H1 (cell line): ENCODE measurements at regions not wholly inside any gene's neighbourhood (a gene's known extent, or its start where the extent isn't known, plus 50 kb on each side); places are given as distances from the start of the nearest gene placed in this dataset.

ENCODE experiments used
- CTCF ChIA-PET: fragments of 300-600 bp; sonication (Branson Sonifier 250); formaldehyde crosslinking; loops from one replicate; lab custom pipeline; 2021; ENCODE audit not compliant: partially characterized antibody; lab: Charles Lee
- POLR2A ChIA-PET: fragments of 300-600 bp; sonication (Branson Sonifier 250); formaldehyde crosslinking; loops from one replicate; lab custom pipeline; 2021; ENCODE audit warnings: inconsistent platforms; ENCODE audit not compliant: partially characterized antibody; lab: Charles Lee
- DNase-seq, 2 experiments: peaks; one replicate each; pipeline versions ENCODE4 v3.0.0 to v3.0.0-alpha.2; 2010 to 2022; ENCODE audit warnings: low spot score in 2 of 2, low read depth in 1 of 2, mixed read lengths in 1 of 2
- FAIRE-seq: peaks from 2 replicates; lab custom pipeline; 2011; peaks lifted over from hg19 to GRCh38; lab: Jason Lieb, UNC
- H2AFZ ChIP-seq: 2 replicates; pipeline ENCODE4 v1.8.1; 2012; ENCODE audit warnings: low read length, inconsistent platforms
- H2AK5ac ChIP-seq: 2 replicates; pipeline ENCODE4 v1.6.1; 2013; ENCODE audit warnings: low read depth, low read length
- H2BK120ac ChIP-seq: replicated peaks from 2 replicates; pipeline ENCODE3; 2013; ENCODE audit warnings: low read depth, low read length, inconsistent platforms
- H2BK12ac ChIP-seq: 2 replicates; pipeline ENCODE4 v1.6.1; 2013; ENCODE audit warnings: low read depth, low read length
- H2BK15ac ChIP-seq: 2 replicates; pipeline ENCODE4 v1.6.1; 2013; ENCODE audit warnings: low read length
- H2BK20ac ChIP-seq: 2 replicates; pipeline ENCODE4 v1.6.1; 2013; ENCODE audit warnings: low read length
- H2BK5ac ChIP-seq: 2 replicates; pipeline ENCODE4 v1.6.1; 2013; ENCODE audit warnings: low read depth, low read length
- H3K14ac ChIP-seq: 2 replicates; pipeline ENCODE4 v1.6.1; 2013; ENCODE audit warnings: inconsistent platforms; ENCODE audit not compliant: insufficient read length
- H3K18ac ChIP-seq: 2 replicates; pipeline ENCODE4 v1.6.1; 2013; ENCODE audit warnings: low read length; ENCODE audit errors: extremely low read depth
- H3K23ac ChIP-seq: 2 replicates; pipeline ENCODE4 v1.6.1; 2013; ENCODE audit warnings: inconsistent platforms; ENCODE audit not compliant: insufficient read length
- H3K23me2 ChIP-seq: 2 replicates; pipeline ENCODE4 v1.6.1; 2013; ENCODE audit warnings: low read depth, low read length
- H3K27ac ChIP-seq: 2 replicates; pipeline ENCODE4 v1.6.1; 2011; ENCODE audit warnings: low read depth, low read length, inconsistent platforms
- H3K27me3 ChIP-seq, 4 experiments: replicated peaks in 1 of 4; 1 replicate in 1 of 4; 2 replicates in 3 of 4; pipeline versions ENCODE4 v1.6.1 to v1.8.1; 2011 to 2013; ENCODE audit warnings: low read length in 3 of 4, mild to moderate bottlenecking in 3 of 4, inconsistent platforms in 2 of 4, mixed read lengths in 2 of 4, moderate library complexity in 1 of 4; ENCODE audit not compliant: control insufficient read depth in 3 of 4, insufficient read depth in 3 of 4; ENCODE audit errors: extremely low read depth in 1 of 4
- H3K36me3 ChIP-seq, 4 experiments: 2 replicates each; pipeline versions ENCODE4 v1.6.1 to v1.8.1; 2011 to 2013; ENCODE audit warnings: mild to moderate bottlenecking in 4 of 4, low read length in 3 of 4, moderate library complexity in 2 of 4, control low read depth in 1 of 4, inconsistent platforms in 1 of 4; ENCODE audit not compliant: insufficient read depth in 4 of 4, control insufficient read depth in 2 of 4
- H3K4ac ChIP-seq: replicated peaks from 2 replicates; pipeline ENCODE3; 2013; ENCODE audit warnings: low read length, low read depth, mixed read lengths, inconsistent platforms; ENCODE audit not compliant: insufficient read length
- H3K4me1 ChIP-seq, 4 experiments: replicated peaks in 1 of 4; 1 replicate in 1 of 4; 2 replicates in 3 of 4; pipeline versions ENCODE4 v1.6.1 to v1.8.1; 2011 to 2013; ENCODE audit warnings: low read length in 3 of 4, inconsistent platforms in 2 of 4, mixed read lengths in 1 of 4; ENCODE audit not compliant: insufficient read depth in 4 of 4, control insufficient read depth in 3 of 4
- H3K4me2 ChIP-seq, 2 experiments: 2 replicates each; pipeline versions ENCODE4 v1.6.1 to v1.8.1; 2011 to 2013; ENCODE audit warnings: low read depth in 2 of 2, low read length in 2 of 2, control low read depth in 1 of 2, inconsistent platforms in 1 of 2, mild to moderate bottlenecking in 1 of 2; ENCODE audit not compliant: insufficient read depth in 1 of 2
- H3K4me3 ChIP-seq, 4 experiments: fragments of 200-600, 300-600 bp in 1 of 4; sonication (generic), shearing (Covaris generic), sonication (Bioruptor Twin) in 1 of 4; 2 replicates each; pipeline versions ENCODE4 v1.5.1 to v1.8.1; 2011 to 2016; ENCODE audit warnings: low read length in 4 of 4, low read depth in 3 of 4, control low read depth in 2 of 4, inconsistent platforms in 2 of 4, mild to moderate bottlenecking in 2 of 4, mixed read lengths in 1 of 4, moderate library complexity in 1 of 4; ENCODE audit not compliant: insufficient read depth in 2 of 4; ENCODE audit errors: extremely low read depth in 1 of 4
- H3K56ac ChIP-seq: replicated peaks from 2 replicates; pipeline ENCODE3; 2013; ENCODE audit warnings: low read depth, mild to moderate bottlenecking, mixed read lengths, low read length, inconsistent platforms; ENCODE audit not compliant: insufficient read length
- H3K79me1 ChIP-seq: 2 replicates; pipeline ENCODE4 v1.6.1; 2013; ENCODE audit warnings: low read depth, low read length, control low read depth
- H3K79me2 ChIP-seq, 2 experiments: 2 replicates each; pipeline versions ENCODE4 v1.6.1 to v1.8.1; 2012 to 2013; ENCODE audit warnings: low read length in 2 of 2, mild to moderate bottlenecking in 2 of 2, inconsistent platforms in 1 of 2; ENCODE audit not compliant: insufficient read depth in 2 of 2, control insufficient read depth in 1 of 2
- H3K9ac ChIP-seq, 4 experiments: replicated peaks in 1 of 4; 1 replicate in 1 of 4; 2 replicates in 3 of 4; pipeline versions ENCODE4 v1.6.1 to v1.8.1; 2011 to 2013; ENCODE audit warnings: low read depth in 3 of 4, low read length in 3 of 4, control low read depth in 2 of 4, mild to moderate bottlenecking in 2 of 4, moderate library complexity in 2 of 4, inconsistent platforms in 1 of 4; ENCODE audit errors: extremely low read depth in 1 of 4
- H3K9me3 ChIP-seq, 2 experiments: 2 replicates each; pipeline versions ENCODE4 v1.6.1 to v1.8.1; 2012 to 2013; ENCODE audit warnings: mild to moderate bottlenecking in 2 of 2, moderate library complexity in 2 of 2, control low read depth in 1 of 2, inconsistent platforms in 1 of 2, low read depth in 1 of 2, low read length in 1 of 2, mixed read lengths in 1 of 2; ENCODE audit not compliant: insufficient read depth in 2 of 2
- H4K20me1 ChIP-seq, 2 experiments: replicated peaks in 1 of 2; 2 replicates each; pipeline versions ENCODE3 to v1.8.1; 2011 to 2013; ENCODE audit warnings: inconsistent platforms in 2 of 2, low read length in 2 of 2, mild to moderate bottlenecking in 1 of 2; ENCODE audit not compliant: insufficient read depth in 2 of 2, control insufficient read depth in 1 of 2
- H4K5ac ChIP-seq: 2 replicates; pipeline ENCODE4 v1.6.1; 2013; ENCODE audit warnings: low read length, low read depth, mixed read lengths, inconsistent platforms; ENCODE audit not compliant: insufficient read length
- H4K8ac ChIP-seq: 2 replicates; pipeline ENCODE4 v1.8.0; 2013; ENCODE audit warnings: mild to moderate bottlenecking, moderate library complexity, low read length, inconsistent platforms; ENCODE audit not compliant: insufficient read depth; ENCODE audit errors: extremely low read depth
- H4K91ac ChIP-seq: replicated peaks from 2 replicates; pipeline ENCODE3; 2013; ENCODE audit warnings: low read length, mixed read lengths, inconsistent platforms; ENCODE audit not compliant: insufficient read length
- SIRT6 ChIP-seq: IDR thresholded peaks from one replicate; pipeline ENCODE4 v1.7.1; 2012; ENCODE audit warnings: low read length, inconsistent platforms
- WGBS, 2 experiments: shearing (Covaris generic) in 1 of 2; methylation state at CpG; one replicate each; pipeline versions ENCODE4 v1.1.6 to v1.1.7; 2013 to 2015; ENCODE audit warnings: low lambda C conversion rate in 2 of 2, mixed read lengths in 2 of 2, inconsistent platforms in 1 of 2, low coverage in 1 of 2, missing lambda C conversion rate in 1 of 2; ENCODE audit not compliant: insufficient replicate concordance in 2 of 2, insufficient coverage in 1 of 2, insufficient read length in 1 of 2; ENCODE audit errors: extremely low coverage in 1 of 2, missing lambda C conversion rate in 1 of 2; 5-methylcytosine and 5-hydroxymethylcytosine counted together

DNA sequence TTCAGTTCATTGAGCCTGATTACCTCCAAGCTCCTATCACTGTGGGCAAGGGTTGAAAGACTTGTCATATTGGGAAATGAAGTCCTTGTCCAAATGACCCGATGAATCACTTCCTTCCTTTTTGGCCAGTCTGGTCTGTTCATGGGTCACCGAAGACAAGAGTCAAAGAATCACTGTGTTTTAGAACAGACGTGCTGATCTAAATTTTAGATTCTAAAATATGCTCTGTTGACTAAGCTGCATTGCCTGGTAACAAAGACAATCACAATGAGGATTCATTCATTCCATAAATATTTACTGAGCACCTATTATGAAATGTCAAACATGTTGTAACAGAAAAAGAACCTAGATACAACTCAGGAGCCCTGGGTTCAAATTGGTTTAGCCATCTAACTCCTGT is 99.4 kb upstream of the RND3 start:
- H4K91ac ChIP-seq = no peak overlapping the region
- H4K8ac ChIP-seq = no peak overlapping the region
- H2AK5ac ChIP-seq = no peak overlapping the region
- WGBS, 2 experiments = 90% methylated on average over 3 of the region's 3 CpGs; no CpG with 5 or more reads in 1 of the 2 experiments
- no peak overlapping the region for H3K18ac ChIP-seq
- no peak overlapping the region for H3K56ac ChIP-seq
- H3K4me2 ChIP-seq = no peak overlapping the region
- no peaks in the 10 kb centered on the region for H3K27me3 ChIP-seq
- DNase-seq (no peak), FAIRE-seq (no peak)
- H3K36me3 ChIP-seq = no peaks in the 10 kb centered on the region
- no peak overlapping the region for H2BK120ac ChIP-seq
- no peak overlapping the region for H2BK5ac ChIP-seq
- TF ChIP-seq SIRT6 = no peak
- no peaks in the 10 kb centered on the region for H3K23me2 ChIP-seq
- no peaks in the 10 kb centered on the region for H3K79me1 ChIP-seq
- H3K4me1 ChIP-seq = no peaks in the 10 kb centered on the region
- H3K14ac ChIP-seq = no peak overlapping the region
- H2BK20ac ChIP-seq = no peak overlapping the region
- CTCF ChIA-PET = interaction anchor here (0.7 to 1.5 kb wide), 3 partner anchors 20 to 445 kb away, joined by 3 read pairs; no protein-coding TSS in a partner anchor
- H2BK15ac ChIP-seq = no peak overlapping the region
- H2BK12ac ChIP-seq = no peak overlapping the region
- H4K20me1 ChIP-seq = no peaks in the 10 kb centered on the region
- H3K9ac ChIP-seq = no peak overlapping the region
- POLR2A ChIA-PET = no interaction called here
- H3K4ac ChIP-seq = no peak overlapping the region
- no peak overlapping the region for H3K4me3 ChIP-seq
- no peak overlapping the region for H3K23ac ChIP-seq
- H2AFZ ChIP-seq = no peak overlapping the region
- no peak overlapping the region for H3K27ac ChIP-seq
- no peaks in the 10 kb centered on the region for H3K79me2 ChIP-seq
- H4K5ac ChIP-seq = no peak overlapping the region
- H3K9me3 ChIP-seq = no peaks in the 10 kb centered on the region
